ENCODE measurements at regions not wholly inside any gene's neighbourhood (a gene's known extent, or its start where the extent isn't known, plus 50 kb on each side); places are given as distances from the start of the nearest gene placed in this dataset.

DNA sequence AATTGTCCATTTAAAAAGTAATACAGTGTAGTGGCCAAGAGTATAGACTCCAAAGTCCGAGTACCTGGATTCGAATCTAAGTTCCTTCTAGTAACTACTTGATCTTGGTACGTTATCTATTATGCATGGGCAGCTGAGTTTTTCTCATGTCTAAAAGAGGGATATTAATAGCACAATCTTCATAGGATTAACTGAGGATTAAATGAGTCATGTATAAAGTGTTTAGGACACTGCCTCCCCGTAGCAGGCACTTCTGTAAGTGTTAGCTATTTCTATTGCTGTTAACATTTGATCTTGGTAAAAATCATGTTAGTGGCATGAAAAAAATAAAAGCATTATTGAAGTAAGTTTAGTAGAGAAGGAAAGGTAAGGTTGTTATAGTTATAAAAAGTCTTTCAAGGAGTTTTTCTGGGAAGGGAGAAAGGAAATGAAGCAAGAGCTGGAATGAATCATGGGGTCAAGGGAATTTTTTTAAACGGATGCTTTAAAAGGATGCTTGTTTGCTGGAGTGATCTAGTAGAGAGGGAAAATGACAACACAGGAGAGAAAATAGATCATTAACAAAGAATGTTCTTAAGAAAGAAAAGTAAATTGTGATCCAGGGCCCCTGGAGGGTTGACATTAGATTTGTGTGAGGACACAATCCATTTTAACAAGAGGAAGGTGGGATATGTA lies 502.2 kb upstream of the USP15 start:
- no peak for DNase-seq (ENCODE audit: low spot score)
- no peaks in the 10 kb centered on the region for H3K9me3 Mint-ChIP-seq (ENCODE audit: unreplicated experiment)
- TF ChIP-seq, protein P1, sequence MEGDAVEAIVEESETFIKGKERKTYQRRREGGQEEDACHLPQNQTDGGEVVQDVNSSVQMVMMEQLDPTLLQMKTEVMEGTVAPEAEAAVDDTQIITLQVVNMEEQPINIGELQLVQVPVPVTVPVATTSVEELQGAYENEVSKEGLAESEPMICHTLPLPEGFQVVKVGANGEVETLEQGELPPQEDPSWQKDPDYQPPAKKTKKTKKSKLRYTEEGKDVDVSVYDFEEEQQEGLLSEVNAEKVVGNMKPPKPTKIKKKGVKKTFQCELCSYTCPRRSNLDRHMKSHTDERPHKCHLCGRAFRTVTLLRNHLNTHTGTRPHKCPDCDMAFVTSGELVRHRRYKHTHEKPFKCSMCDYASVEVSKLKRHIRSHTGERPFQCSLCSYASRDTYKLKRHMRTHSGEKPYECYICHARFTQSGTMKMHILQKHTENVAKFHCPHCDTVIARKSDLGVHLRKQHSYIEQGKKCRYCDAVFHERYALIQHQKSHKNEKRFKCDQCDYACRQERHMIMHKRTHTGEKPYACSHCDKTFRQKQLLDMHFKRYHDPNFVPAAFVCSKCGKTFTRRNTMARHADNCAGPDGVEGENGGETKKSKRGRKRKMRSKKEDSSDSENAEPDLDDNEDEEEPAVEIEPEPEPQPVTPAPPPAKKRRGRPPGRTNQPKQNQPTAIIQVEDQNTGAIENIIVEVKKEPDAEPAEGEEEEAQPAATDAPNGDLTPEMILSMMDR (IDR thresholded peaks at IDR 0.05; ENCODE audit: unreplicated experiment) = no peak
- H3K27me3 Mint-ChIP-seq (ENCODE audit: unreplicated experiment) = no peaks in the 10 kb centered on the region
- H3K36me3 Mint-ChIP-seq (ENCODE audit: low read depth, unreplicated experiment) = no peaks in the 10 kb centered on the region
- H3K4me1 Mint-ChIP-seq (ENCODE audit: unreplicated experiment) = no peaks in the 10 kb centered on the region
- no peak overlapping the region for H3K4me3 Mint-ChIP-seq (ENCODE audit: unreplicated experiment)
- no peak overlapping the region for H3K27ac Mint-ChIP-seq (ENCODE audit: unreplicated experiment)

DNA sequence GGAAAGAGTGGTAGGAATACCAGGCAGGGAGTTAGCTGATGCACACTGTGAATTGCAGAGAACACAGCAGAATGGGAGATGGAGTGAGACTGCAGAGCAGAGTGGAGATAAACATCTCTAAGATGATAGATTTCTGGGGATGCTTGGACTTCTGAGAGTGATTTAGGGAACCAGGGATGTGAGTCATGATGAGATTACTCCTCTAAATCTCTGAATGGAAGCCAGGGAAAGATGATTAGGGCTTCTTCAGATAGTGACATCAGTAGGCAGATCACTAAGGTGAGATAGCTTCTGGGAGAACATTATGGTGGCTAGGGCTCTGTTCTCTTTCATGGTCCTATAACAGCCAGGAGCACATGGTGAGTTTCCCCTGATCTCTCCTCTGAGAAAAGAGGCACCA lies 501.5 kb upstream of the USP15 start:
- no peak overlapping the region for H3K27ac Mint-ChIP-seq (ENCODE audit: unreplicated experiment)
- no peaks in the 10 kb centered on the region for H3K36me3 Mint-ChIP-seq (ENCODE audit: low read depth, unreplicated experiment)
- no peak for DNase-seq (ENCODE audit: low spot score)
- TF ChIP-seq, protein P1 (IDR thresholded peaks at IDR 0.05; ENCODE audit: unreplicated experiment) = no peak
- H3K27me3 Mint-ChIP-seq (ENCODE audit: unreplicated experiment) = no peaks in the 10 kb centered on the region
- H3K4me3 Mint-ChIP-seq (ENCODE audit: unreplicated experiment) = no peak overlapping the region
- H3K9me3 Mint-ChIP-seq (ENCODE audit: unreplicated experiment) = no peaks in the 10 kb centered on the region
- no peaks in the 10 kb centered on the region for H3K4me1 Mint-ChIP-seq (ENCODE audit: unreplicated experiment)

DNA sequence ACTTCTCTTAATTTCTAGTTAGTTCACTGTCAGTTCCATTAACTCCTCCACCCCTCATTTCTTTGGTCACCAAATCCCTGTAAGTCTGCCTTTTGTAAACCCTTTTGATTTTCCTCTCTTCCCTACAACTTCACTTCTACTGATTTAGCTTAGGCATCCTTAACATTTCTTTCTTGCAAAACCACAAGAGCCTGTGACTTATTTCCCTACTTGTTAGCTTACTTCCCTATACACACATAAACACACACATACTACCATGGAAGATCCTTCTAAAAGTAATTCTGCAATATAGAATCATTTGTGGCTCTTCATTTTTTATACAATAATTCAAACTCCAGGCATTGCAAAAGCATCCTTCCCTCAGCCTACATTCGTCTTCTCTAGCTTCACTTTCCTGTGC lies 494.3 kb upstream of the USP15 start:
- no peak for DNase-seq (ENCODE audit: low spot score)
- Mint-ChIP-seq H3K4me1 (ENCODE audit: unreplicated experiment) (no peaks in the 10 kb centered on the region), H3K9me3 (ENCODE audit: unreplicated experiment) (no peaks in the 10 kb centered on the region), H3K27ac (ENCODE audit: unreplicated experiment) (no peak overlapping the region), H3K36me3 (ENCODE audit: low read depth, unreplicated experiment) (no peaks in the 10 kb centered on the region), H3K4me3 (ENCODE audit: unreplicated experiment) (no peak overlapping the region), H3K27me3 (ENCODE audit: unreplicated experiment) (no peaks in the 10 kb centered on the region)
- TF ChIP-seq, protein P1 (IDR thresholded peaks at IDR 0.05; ENCODE audit: unreplicated experiment) = no peak

DNA sequence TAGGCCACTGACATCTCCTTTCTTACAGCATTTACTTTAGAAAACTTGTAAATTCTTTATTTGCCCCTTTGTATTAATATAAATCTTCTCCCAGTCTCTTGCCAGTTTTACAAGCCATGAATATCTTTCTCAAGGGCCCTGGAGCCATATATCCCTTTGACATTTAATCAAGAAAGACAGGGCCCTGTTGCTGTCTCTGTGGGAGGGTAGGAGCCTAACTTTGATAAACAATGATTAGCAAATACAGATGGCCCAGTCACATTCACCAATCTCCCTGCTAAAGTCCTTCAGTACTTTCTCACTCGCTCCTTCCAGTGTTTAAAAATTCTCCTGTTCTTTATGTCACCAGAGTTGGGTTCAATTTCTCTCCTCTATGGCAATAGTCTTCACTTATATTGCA lies 479.8 kb upstream of the USP15 start:
- peaks cover 8% of the 10 kb centered on the region for H3K4me1 Mint-ChIP-seq (ENCODE audit: unreplicated experiment)
- no peak overlapping the region for H3K27ac Mint-ChIP-seq (ENCODE audit: unreplicated experiment)
- TF ChIP-seq, protein P1 (IDR thresholded peaks at IDR 0.05; ENCODE audit: unreplicated experiment) = no peak
- H3K9me3 Mint-ChIP-seq (ENCODE audit: unreplicated experiment) = no peaks in the 10 kb centered on the region
- no peaks in the 10 kb centered on the region for H3K36me3 Mint-ChIP-seq (ENCODE audit: low read depth, unreplicated experiment)
- no peak overlapping the region for H3K4me3 Mint-ChIP-seq (ENCODE audit: unreplicated experiment)
- DNase-seq (ENCODE audit: low spot score) = no peak
- H3K27me3 Mint-ChIP-seq (ENCODE audit: unreplicated experiment) = no peaks in the 10 kb centered on the region

DNA sequence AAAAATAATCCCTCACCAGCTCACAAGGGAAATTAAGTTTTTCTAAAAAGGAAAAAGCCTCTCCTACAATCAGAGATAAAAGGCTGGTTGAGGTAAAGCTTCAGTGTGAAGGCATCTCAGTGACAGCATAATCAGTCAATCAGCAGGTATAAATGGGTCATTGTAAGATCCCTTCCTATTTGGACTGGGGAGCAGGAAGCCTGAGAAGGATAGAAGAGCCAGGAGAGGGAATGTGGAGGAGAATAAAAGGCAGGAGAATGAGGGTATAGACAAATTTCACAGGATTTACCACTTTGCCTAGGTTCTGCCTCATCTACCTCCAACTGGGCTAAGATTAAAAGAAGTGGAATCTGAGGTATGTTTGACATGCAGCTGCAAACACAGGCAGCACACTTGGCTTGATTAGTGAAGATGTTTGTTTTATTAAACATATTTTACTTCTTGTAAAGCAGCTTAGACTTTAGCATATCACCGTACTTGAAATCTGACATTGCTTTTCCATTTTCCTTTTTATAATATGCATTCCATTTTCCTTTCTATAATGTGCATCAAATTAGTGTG lies 479.1 kb upstream of the USP15 start:
- TF ChIP-seq, protein P1 (IDR thresholded peaks at IDR 0.05; ENCODE audit: unreplicated experiment) = no peak
- Mint-ChIP-seq H3K36me3 (ENCODE audit: low read depth, unreplicated experiment) (no peaks in the 10 kb centered on the region), H3K4me1 (ENCODE audit: unreplicated experiment) (peaks cover 8% of the 10 kb centered on the region), H3K4me3 (ENCODE audit: unreplicated experiment) (no peak overlapping the region), H3K27ac (ENCODE audit: unreplicated experiment) (no peak overlapping the region), H3K27me3 (ENCODE audit: unreplicated experiment) (no peaks in the 10 kb centered on the region), H3K9me3 (ENCODE audit: unreplicated experiment) (no peaks in the 10 kb centered on the region)
- DNase-seq (ENCODE audit: low spot score) = no peak

All from endothelial cell (in vitro differentiated cells).